Fibroblast of peridontal ligament (primary cell): ENCODE measurements at regions not wholly inside any gene's neighbourhood (a gene's known extent, or its start where the extent isn't known, plus 50 kb on each side); places are given as distances from the start of the nearest gene placed in this dataset.

Experiments
- DNase-seq: peaks from one replicate; pipeline ENCODE4 v3.0.0-alpha.2; 2010; ENCODE audit errors: extremely low read depth

DNA sequence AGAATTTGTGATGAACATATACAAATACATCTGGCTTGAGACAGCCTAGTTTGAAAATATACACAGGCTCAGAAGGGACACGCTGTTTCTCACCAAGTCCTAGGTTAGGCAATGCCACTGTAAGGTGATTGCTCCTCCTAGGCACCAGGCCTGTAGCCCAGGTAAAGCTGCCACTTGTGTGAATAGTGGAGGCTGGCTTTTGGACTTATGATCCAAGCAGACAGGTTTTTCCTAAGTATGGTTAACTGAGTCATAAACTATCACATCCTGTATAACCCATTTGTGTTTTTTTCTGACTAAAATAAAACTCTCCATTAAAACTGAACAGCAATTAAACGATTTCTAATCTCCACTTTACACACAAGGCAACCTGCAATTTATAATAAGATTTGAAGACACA is 81.0 kb downstream of the SEMA4F start:
- DNase-seq, result no peak

GRCh38 chr2:74735564-74735963 is 81.5 kb downstream of the SEMA4F start:
- DNase-seq, result no peak

DNA sequence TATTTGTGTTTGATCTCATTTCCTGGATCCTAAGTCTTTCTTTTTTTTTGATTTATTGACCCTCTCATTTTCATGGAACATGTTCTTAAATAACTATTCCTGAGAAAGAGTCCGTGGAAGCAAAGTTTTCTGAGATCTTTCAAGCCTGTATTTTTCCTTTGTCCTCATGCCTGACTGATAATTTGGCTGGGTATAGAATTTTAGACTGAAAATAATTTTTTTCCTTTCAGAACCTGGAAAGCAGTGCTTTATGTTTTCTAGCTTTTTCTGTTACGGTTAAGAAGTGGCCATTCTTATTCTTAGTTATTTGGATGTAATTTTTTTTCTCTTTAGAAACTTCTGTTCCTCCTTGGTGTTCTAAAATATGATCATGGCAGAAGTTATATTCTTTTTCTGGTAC is 82.5 kb downstream of the SEMA4F start:
- DNase-seq, result no peak

GRCh38 chr2:74738586-74738985 is 84.5 kb downstream of the SEMA4F start:
- no peak for DNase-seq

DNA sequence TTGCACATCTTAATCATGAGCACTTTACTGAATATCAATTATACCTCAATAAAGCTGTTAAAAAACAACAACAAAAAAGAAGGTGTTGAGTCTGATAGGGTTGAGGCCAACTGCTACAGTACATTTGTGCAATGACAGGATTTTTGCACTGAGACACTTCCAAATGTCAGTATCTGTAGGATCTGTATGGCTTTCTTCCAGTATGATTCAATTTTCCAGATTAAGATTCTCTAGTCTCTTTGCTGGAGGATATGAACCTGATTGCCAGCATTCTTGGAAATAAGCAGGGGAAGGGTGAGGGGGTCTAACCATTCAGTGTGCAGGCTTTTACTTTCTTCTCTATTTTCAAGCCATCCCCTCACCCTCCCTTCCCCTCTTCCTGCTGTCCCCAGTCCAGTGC is 85.1 kb downstream of the SEMA4F start:
- no peak for DNase-seq

DNA sequence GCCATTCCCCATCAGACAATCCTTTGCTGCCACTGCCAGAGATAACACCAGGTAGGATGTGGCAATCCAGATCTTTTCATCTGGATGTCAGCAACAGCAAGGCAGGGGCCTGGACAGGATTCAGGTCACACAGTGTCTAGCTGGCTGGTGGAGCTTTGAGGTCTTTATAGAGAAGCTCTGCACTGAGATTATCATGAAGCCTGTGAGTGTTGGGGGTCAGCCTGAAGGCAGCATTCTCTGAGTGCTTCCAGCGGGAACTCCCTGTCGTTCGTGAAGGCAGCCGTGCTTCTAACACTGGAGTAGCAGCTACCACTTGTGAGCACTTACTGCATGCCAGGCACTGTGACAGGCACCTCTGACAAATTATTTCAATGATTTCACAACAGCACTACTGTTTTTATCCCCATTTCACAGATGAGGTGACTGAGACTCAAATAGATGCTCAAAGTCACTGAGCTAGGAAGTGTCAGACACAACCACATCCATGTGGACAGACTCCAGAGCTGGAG is 85.7 kb downstream of the SEMA4F start:
- DNase-seq, result no peak

- DNase-seq, result no peak
These were observed 86.3 kb downstream of the SEMA4F start for GRCh38 chr2:74740395-74740740.

- peak; percentile 95 for DNase-seq
These were observed 86.8 kb downstream of the SEMA4F start for GRCh38 chr2:74740741-74741431.

- DNase-seq, result no peak
These were observed 87.6 kb downstream of the SEMA4F start for GRCh38 chr2:74741629-74742028.

DNA sequence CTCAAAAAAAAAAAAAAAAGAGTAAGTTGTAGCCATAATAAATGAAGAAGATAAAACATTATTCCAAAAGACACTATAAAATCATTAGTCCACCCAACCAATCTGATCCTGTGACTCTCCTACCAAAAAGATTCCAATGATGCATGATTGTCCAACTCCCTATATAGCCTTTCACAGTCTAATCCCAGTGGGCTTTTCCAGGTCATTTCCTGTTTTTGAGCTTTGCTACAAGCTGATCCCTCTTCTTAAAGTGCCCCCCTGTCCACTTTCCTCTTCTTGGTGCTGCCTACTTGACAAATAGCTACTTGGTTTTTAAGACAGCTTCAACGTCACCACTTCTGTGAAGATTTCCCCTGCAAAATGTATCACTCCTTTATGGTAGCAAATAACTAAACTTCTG is 88.4 kb downstream of the SEMA4F start:
- DNase-seq, result peak; percentile 36

- no peak for DNase-seq
These were observed 89.0 kb downstream of the SEMA4F start for GRCh38 chr2:74743039-74743438.

GRCh38 chr2:74743778-74744177 is 89.7 kb downstream of the SEMA4F start:
- no peak for DNase-seq

GRCh38 chr2:74744731-74745515 is 89.0 kb upstream of the HK2 start:
- DNase-seq, result peak; percentile 26

GRCh38 chr2:74745766-74746165 is 88.2 kb upstream of the HK2 start:
- DNase-seq, result no peak

DNA sequence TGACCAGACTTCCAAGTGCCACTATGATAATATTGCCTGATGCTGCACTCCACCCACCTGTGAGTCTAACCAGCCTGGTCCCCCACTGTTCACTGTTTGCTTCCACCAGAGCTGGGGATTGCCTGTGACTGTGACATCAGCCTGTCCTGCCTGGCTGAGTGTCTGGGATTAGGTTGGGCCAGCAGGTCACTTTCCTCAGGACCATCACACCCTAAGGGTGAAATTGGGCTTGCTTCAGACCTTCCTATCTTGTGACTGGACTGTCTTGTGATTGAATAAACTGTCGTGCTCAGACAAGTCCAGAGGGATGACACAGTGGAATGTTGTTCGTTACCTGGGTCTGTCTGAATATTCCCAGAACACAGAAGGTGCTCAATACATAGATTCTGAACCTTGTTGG is 87.4 kb upstream of the HK2 start:
- no peak for DNase-seq

DNA sequence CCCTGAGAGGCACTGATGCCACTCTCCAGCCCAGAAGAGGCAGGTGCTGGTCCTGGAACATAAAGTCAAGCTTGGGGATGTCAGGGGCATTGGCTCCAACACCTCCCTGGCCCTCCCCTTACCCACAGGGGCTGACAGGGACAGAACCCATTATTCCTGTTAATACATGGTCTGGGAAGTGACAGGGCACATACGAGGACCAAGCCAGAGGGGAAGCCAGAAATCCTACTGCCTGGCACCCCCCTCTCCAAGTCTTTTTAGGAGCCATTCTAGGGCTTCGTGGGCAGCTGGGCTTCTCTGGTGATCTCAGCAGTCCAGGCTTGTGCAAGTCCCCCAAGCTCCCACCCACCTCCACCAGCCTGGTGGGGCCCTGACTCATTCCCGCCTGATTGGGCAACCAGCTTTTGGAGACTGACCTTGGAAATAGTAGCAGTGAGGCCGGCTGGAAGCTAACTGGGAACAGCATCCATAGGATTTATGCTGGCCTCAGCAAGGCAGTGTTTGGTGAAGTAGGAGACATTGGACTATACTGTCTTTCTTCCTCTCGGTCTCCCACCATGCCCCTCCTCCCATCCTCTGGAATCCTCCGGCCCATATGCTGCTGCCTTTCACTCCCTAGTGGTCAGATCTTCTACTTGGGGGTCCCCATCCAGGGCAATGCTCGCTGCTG is 86.4 kb upstream of the HK2 start:
- DNase-seq, result peak; percentile 90

- no peak for DNase-seq
These were observed 85.3 kb upstream of the HK2 start for GRCh38 chr2:74748665-74749064.

- no peak for DNase-seq
These were observed 84.5 kb upstream of the HK2 start for GRCh38 chr2:74749432-74749831.

GRCh38 chr2:74751981-74752851 is 81.7 kb upstream of the HK2 start:
- DNase-seq, result no peak

DNA sequence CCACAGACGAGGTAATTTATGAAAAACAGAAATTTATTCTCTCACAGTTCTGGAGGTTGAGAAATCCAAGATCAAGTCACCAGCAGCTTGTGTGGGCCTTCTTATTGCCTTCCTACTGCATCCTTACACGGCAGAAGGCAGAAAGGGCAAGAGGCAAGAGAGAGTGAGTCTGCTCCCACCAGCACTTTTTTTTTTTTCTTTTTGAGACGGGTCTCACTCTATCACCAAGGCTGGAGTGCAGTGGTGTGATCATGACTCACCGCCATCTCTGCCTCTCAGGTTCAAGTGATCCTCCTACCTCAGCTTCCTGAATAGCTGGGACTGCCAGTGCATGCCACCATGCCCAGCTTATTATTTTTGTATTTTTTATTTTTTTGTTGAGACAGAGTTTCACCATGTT is 78.5 kb upstream of the HK2 start:
- DNase-seq, result no peak

- DNase-seq, result peak; percentile 28
These were observed 77.5 kb upstream of the HK2 start for GRCh38 chr2:74756356-74756890.

DNA sequence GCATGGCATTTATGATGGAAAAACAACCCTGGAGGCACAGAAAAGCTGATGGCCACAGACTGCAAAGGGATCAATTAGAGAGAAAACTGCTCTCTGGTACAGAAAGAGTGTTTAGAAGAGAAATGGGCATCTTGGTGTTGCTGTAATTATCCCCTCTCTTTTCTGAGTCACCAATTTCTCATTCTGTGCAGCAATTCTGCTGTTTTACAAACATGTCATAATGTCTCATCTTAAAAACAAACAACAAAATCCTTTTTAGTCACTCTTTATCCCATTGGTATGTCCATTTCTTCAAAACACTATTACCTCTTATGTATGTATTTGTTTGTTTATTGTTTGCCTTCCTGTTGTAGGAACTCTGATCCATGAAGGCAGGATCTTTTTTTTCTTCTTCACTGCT is 73.9 kb upstream of the HK2 start:
- no peak for DNase-seq
